HCT116 (cell line): ENCODE measurements at regions not wholly inside any gene's neighbourhood (a gene's known extent, or its start where the extent isn't known, plus 50 kb on each side); places are given as distances from the start of the nearest gene placed in this dataset.

Experiments used
- ATAC-seq: fragments of 200-7000 bp; cut with Tn5 transposase; 2 replicates; pipeline ENCODE4 v1.9.1; 2020; ENCODE audit warnings: mild to moderate bottlenecking, moderate library complexity
- BruUV-seq: library from RNA; stranded (reverse); fragments of 400-500 nt; replicated peaks from 2 replicates; lab custom pipeline; 2021; lab: Mats Ljungman, UMichigan
- CTCF ChIA-PET: fragments of 300-600 bp; sonication (Branson Sonifier 250); formaldehyde crosslinking; loops from one replicate; lab custom pipeline; 2021; ENCODE audit warnings: antibody characterized with exemption; lab: Charles Lee
- POLR2A ChIA-PET: fragments of 300-600, 350-600 bp; sonication (Branson Sonifier 250); formaldehyde crosslinking; loops from one replicate; lab custom pipeline; 2021; ENCODE audit warnings: antibody characterized with exemption; lab: Charles Lee
- RAD21 ChIA-PET, 2 experiments: fragments of 300-600 bp; sonication (Branson Sonifier 250); formaldehyde crosslinking; loops; one replicate each; lab custom pipeline; 2023; ENCODE audit warnings: low total read pairs in 2 of 2; ENCODE audit not compliant: uncharacterized antibody in 2 of 2, unreplicated experiment in 2 of 2, low non-redundant PET in 1 of 2; lab: Charles Lee
- DNase-seq: peaks from one replicate; pipeline ENCODE4 v3.0.0-alpha.2; 2010; ENCODE audit warnings: low read depth, low spot score
- H2AFZ ChIP-seq: fragments of 200-600 bp; shearing (Covaris generic), sonication (generic); 2 replicates; pipeline ENCODE4 v1.6.1; 2017; ENCODE audit warnings: low read depth, mixed run types, mixed read lengths, antibody characterized with exemption, low read length; ENCODE audit not compliant: poor library complexity, severe bottlenecking
- H3K27ac ChIP-seq: 2 replicates; pipeline ENCODE4 v1.5.1; 2012; ENCODE audit warnings: low read depth, low read length
- H3K27me3 ChIP-seq: fragments of 200-600 bp; sonication (generic); 2 replicates; pipeline ENCODE4 v1.6.1; 2016; ENCODE audit warnings: mixed run types, low read length, mixed read lengths; ENCODE audit not compliant: insufficient read depth
- H3K36me3 ChIP-seq, 2 experiments: fragments of 200-500 bp in 1 of 2; fragments of 200-600 bp in 1 of 2; sonication (Bioruptor generic) in 1 of 2; sonication (generic) in 1 of 2; 2 replicates each; pipeline versions ENCODE4 v1.5.1 to v1.6.1; 2014 to 2016; ENCODE audit warnings: low read length in 2 of 2, inconsistent platforms in 1 of 2, mixed read lengths in 1 of 2, mixed run types in 1 of 2; ENCODE audit not compliant: insufficient read depth in 2 of 2, control insufficient read depth in 1 of 2
- H3K4me1 ChIP-seq, 2 experiments: fragments of 200-600 bp in 1 of 2; sonication (generic) in 1 of 2; 2 replicates each; pipeline versions ENCODE4 v1.5.1 to v1.6.1; 2012 to 2017; ENCODE audit warnings: low read length in 2 of 2, inconsistent platforms in 1 of 2, mild to moderate bottlenecking in 1 of 2, mixed read lengths in 1 of 2, mixed run types in 1 of 2, moderate library complexity in 1 of 2; ENCODE audit not compliant: insufficient read depth in 2 of 2, control insufficient read depth in 1 of 2
- H3K4me2 ChIP-seq: fragments of 200-600 bp; sonication (generic); 2 replicates; pipeline ENCODE4 v1.6.1; 2017; ENCODE audit warnings: mixed run types, low read length, mixed read lengths
- H3K4me3 ChIP-seq, 2 experiments: fragments of 200-600 bp in 1 of 2; sonication (generic) in 1 of 2; replicated peaks in 1 of 2; 2 replicates each; pipeline ENCODE4 v1.5.1; 2011 to 2016; ENCODE audit warnings: low read length in 2 of 2, control low read depth in 1 of 2, low read depth in 1 of 2, mild to moderate bottlenecking in 1 of 2, mixed read lengths in 1 of 2, mixed run types in 1 of 2
- H3K79me2 ChIP-seq: fragments of 200-600 bp; sonication (generic); 2 replicates; pipeline ENCODE4 v1.6.1; 2017; ENCODE audit warnings: mild to moderate bottlenecking, mixed run types, low read length, moderate library complexity, mixed read lengths; ENCODE audit not compliant: insufficient read depth
- H3K9ac ChIP-seq: fragments of 200-600 bp; sonication (generic); 2 replicates; pipeline ENCODE4 v1.6.1; 2016; ENCODE audit warnings: low read length, mixed read lengths
- H3K9me2 ChIP-seq: fragments of 200-600 bp; sonication (generic), shearing (Covaris generic); 2 replicates; pipeline ENCODE4 v1.6.1; 2017; ENCODE audit warnings: mixed run types, mild to moderate bottlenecking, moderate library complexity; ENCODE audit not compliant: insufficient read depth
- H3K9me3 ChIP-seq, 2 experiments: fragments of 200-500 bp in 1 of 2; fragments of 200-600 bp in 1 of 2; sonication (Bioruptor generic) in 1 of 2; sonication (generic) in 1 of 2; 2 replicates each; pipeline ENCODE4 v1.6.1; 2014 to 2017; ENCODE audit warnings: low read length in 2 of 2, mixed read lengths in 2 of 2, inconsistent platforms in 1 of 2, low read depth in 1 of 2, mild to moderate bottlenecking in 1 of 2, mixed run types in 1 of 2, moderate library complexity in 1 of 2; ENCODE audit not compliant: control insufficient read depth in 1 of 2, insufficient read depth in 1 of 2
- H4K20me1 ChIP-seq: fragments of 200-600 bp; sonication (generic), shearing (Covaris generic); 2 replicates; pipeline ENCODE4 v1.6.1; 2017; ENCODE audit warnings: mixed run types, mild to moderate bottlenecking, moderate library complexity; ENCODE audit not compliant: insufficient read depth
- CBX3 ChIP-seq: IDR thresholded peaks from 2 replicates; pipeline ENCODE4 v1.6.1; 2012; ENCODE audit warnings: low read depth
- CEBPB ChIP-seq: IDR thresholded peaks from 2 replicates; pipeline ENCODE4 v1.6.1; 2012; ENCODE audit warnings: low read depth
- CTCF ChIP-seq, 3 experiments: fragments of 200-600 bp in 1 of 3; sonication (generic) in 1 of 3; IDR thresholded peaks in 2 of 3; conservative IDR thresholded peaks in 1 of 3; 2 replicates each; pipeline ENCODE4 v1.5.1; 2012 to 2017; ENCODE audit warnings: low read depth in 2 of 3, low read length in 2 of 3, antibody characterized with exemption in 1 of 3, borderline replicate concordance in 1 of 3, control low read depth in 1 of 3, mild to moderate bottlenecking in 1 of 3, mixed read lengths in 1 of 3, mixed run types in 1 of 3, moderate library complexity in 1 of 3; ENCODE audit not compliant: insufficient read depth in 1 of 3
- EGR1 ChIP-seq: IDR thresholded peaks from 2 replicates; pipeline ENCODE4 v1.6.1; 2012; ENCODE audit warnings: low read depth
- ELF1 ChIP-seq: IDR thresholded peaks from 2 replicates; pipeline ENCODE4 v1.6.1; 2012; ENCODE audit warnings: low read depth, borderline replicate concordance
- EZH2phosphoT487 ChIP-seq: fragments of 200-600 bp; IDR thresholded peaks from 2 replicates; pipeline ENCODE4 v1.6.1; 2018; ENCODE audit warnings: antibody characterized with exemption, borderline replicate concordance
- FOSL1 ChIP-seq: IDR thresholded peaks from 2 replicates; pipeline ENCODE4 v1.6.1; 2012; ENCODE audit warnings: low read depth
- MAX ChIP-seq: IDR thresholded peaks from 2 replicates; pipeline ENCODE4 v1.6.1; 2012
- POLR2A ChIP-seq: IDR thresholded peaks from 2 replicates; pipeline ENCODE4 v1.7.0; 2011; ENCODE audit warnings: borderline replicate concordance; ENCODE audit not compliant: insufficient read depth, insufficient read length; ENCODE audit errors: extremely low read depth
- POLR2AphosphoS5 ChIP-seq: IDR thresholded peaks from 2 replicates; pipeline ENCODE4 v1.6.1; 2011; ENCODE audit warnings: mild to moderate bottlenecking, low read depth, low read length, moderate library complexity
- SRF ChIP-seq: IDR thresholded peaks from 2 replicates; pipeline ENCODE4 v1.6.1; 2012; ENCODE audit warnings: low read depth
- ZBTB33 ChIP-seq: IDR thresholded peaks from 2 replicates; pipeline ENCODE4 v1.6.1; 2011; ENCODE audit warnings: mild to moderate bottlenecking, low read length, moderate library complexity; ENCODE audit not compliant: insufficient replicate concordance; ENCODE audit errors: extremely low read depth
- ZFX ChIP-seq: fragments of 450-650 bp; IDR thresholded peaks from 2 replicates; pipeline ENCODE4 v1.6.1; 2017
- ZNF274 ChIP-seq: fragments of 200-500 bp; sonication (Bioruptor generic); IDR thresholded peaks from 2 replicates; pipeline ENCODE4 v1.6.1; 2014; ENCODE audit warnings: mild to moderate bottlenecking, low read depth, low read length, inconsistent platforms
- intact Hi-C: fragments of 100-400 bp; cut with micrococcal nuclease; formaldehyde crosslinking; loops from 2 replicates; pipeline ENCODE4 v1.10.0; 2022
- TF ChIP-seq, protein P1 (sequence below): IDR thresholded peaks from 2 replicates; pipeline ENCODE4 v1.6.1; 2012; ENCODE audit warnings: low read depth
- TF ChIP-seq, protein P2 (sequence below): IDR thresholded peaks from 2 replicates; pipeline ENCODE4 v1.6.1; 2012

DNA sequence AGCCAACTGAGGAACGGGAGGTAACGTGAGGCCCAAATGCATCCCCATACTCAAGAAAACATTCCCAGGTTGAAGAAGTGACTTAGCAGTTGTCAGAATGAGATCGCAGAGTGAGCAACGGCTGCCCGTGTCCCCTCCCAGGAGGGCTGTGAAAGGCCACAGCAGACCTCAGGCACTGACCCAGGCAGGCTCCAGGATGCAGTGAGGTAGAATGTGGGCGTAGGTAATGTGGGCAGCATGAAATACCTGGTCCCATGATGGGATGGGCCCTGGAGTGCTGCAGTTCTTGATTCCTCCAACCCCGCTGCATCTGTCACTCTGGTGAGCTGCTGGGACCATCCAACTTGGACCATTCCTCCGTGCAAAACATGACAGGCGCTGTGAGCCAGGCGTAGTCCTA lies 74.8 kb downstream of the NSMCE3 start (continued):
- TF ChIP-seq CTCF (IDR thresholded peaks at IDR 0.05 in 2 of 3, conservative IDR thresholded peaks at IDR 0.05 in 1 of 3; ENCODE audit: borderline replicate concordance in 1 of 3, insufficient read depth in 1 of 3, low read depth in 2 of 3, low read length in 2 of 3), result no peak

DNA sequence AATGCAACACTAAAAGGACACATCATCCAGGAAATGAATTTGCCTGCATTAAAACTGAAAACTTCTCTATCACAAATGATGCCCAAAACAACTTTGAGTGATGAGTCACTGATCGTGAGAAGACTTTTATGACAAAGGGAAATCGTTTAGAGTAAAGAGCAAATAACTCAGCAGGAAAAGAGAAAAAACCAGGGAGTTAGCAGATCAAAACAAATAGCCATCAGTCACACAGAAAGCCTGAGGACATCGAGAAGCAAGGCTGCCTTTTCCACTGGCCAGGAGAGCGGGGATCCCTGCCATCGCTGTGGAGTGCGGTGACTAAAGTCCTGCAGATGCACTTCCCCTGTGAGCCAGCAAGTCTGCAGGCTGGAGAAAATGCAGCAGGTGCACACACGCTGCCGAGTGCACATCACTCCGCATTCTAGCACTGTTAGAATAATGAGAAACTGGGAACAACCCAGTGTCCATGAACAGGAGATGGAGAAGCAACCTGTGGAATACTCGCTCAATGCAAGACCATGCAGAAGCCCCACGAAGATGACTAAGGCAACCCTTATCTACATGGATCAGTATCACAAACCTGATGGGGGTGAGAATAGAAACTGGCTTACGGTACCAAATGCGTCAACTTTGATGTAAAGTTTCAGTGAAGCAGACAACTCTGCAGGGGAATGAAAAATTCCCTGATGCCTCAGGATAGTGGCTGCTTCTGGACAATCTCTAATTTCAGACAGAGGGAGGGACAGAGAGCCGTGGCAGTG lies 86.4 kb downstream of the NSMCE3 start:
- CTCF ChIA-PET, result no interaction called here
- Histone ChIP-seq H4K20me1 (no peaks in the 10 kb centered on the region), H3K9me2 (no peaks in the 10 kb centered on the region)
- TF ChIP-seq, protein P1, sequence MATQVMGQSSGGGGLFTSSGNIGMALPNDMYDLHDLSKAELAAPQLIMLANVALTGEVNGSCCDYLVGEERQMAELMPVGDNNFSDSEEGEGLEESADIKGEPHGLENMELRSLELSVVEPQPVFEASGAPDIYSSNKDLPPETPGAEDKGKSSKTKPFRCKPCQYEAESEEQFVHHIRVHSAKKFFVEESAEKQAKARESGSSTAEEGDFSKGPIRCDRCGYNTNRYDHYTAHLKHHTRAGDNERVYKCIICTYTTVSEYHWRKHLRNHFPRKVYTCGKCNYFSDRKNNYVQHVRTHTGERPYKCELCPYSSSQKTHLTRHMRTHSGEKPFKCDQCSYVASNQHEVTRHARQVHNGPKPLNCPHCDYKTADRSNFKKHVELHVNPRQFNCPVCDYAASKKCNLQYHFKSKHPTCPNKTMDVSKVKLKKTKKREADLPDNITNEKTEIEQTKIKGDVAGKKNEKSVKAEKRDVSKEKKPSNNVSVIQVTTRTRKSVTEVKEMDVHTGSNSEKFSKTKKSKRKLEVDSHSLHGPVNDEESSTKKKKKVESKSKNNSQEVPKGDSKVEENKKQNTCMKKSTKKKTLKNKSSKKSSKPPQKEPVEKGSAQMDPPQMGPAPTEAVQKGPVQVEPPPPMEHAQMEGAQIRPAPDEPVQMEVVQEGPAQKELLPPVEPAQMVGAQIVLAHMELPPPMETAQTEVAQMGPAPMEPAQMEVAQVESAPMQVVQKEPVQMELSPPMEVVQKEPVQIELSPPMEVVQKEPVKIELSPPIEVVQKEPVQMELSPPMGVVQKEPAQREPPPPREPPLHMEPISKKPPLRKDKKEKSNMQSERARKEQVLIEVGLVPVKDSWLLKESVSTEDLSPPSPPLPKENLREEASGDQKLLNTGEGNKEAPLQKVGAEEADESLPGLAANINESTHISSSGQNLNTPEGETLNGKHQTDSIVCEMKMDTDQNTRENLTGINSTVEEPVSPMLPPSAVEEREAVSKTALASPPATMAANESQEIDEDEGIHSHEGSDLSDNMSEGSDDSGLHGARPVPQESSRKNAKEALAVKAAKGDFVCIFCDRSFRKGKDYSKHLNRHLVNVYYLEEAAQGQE, result no peak
- no peak for TF ChIP-seq FOSL1
- TF ChIP-seq CEBPB, result no peak
- TF ChIP-seq, protein P2, sequence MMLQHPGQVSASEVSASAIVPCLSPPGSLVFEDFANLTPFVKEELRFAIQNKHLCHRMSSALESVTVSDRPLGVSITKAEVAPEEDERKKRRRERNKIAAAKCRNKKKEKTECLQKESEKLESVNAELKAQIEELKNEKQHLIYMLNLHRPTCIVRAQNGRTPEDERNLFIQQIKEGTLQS, result no peak
- TF ChIP-seq POLR2A, result no peak
- no peak for TF ChIP-seq MAX
- no peak for TF ChIP-seq ZFX
- no peak for TF ChIP-seq EGR1
- TF ChIP-seq POLR2AphosphoS5, result no peak
- no peak for TF ChIP-seq EZH2phosphoT487
- no peak for TF ChIP-seq CBX3
- TF ChIP-seq ZNF274, result no peak
- no peak for TF ChIP-seq ELF1
- no peak for TF ChIP-seq SRF
- no peak for TF ChIP-seq ZBTB33

More for the DNA sequence above, 86.4 kb downstream of the NSMCE3 start:
- no peak overlapping the region for H3K4me2 ChIP-seq
- no peaks in the 10 kb centered on the region for H3K79me2 ChIP-seq
- H3K27ac ChIP-seq, result no peak overlapping the region
- ChIA-PET POLR2A (no interaction called here), RAD21 (no interaction called here)
- ATAC-seq, result no peak
- H3K36me3 ChIP-seq, result no peaks in the 10 kb centered on the region
- peaks cover 44% of the 10 kb centered on the region for H3K27me3 ChIP-seq
- DNase-seq, result no peak
- intact Hi-C loops, result no loop called here
- H3K9ac ChIP-seq, result no peak overlapping the region
- no TSS peak for BruUV-seq
- no peaks in the 10 kb centered on the region for H3K9me3 ChIP-seq
- H3K4me1 ChIP-seq, result no peaks in the 10 kb centered on the region
- H3K4me3 ChIP-seq, result no peak overlapping the region
- H2AFZ ChIP-seq, result no peak overlapping the region
